Loucy (cell line): ENCODE measurements at regions not wholly inside any gene's neighbourhood (a gene's known extent, or its start where the extent isn't known, plus 50 kb on each side); places are given as distances from the start of the nearest gene placed in this dataset.

Experiments used
- EZH2phosphoT487 ChIP-seq: fragments of 200-600 bp; IDR thresholded peaks from 2 replicates; pipeline ENCODE4 v1.6.1; 2018; ENCODE audit warnings: antibody characterized with exemption, mild to moderate bottlenecking, moderate library complexity, borderline replicate concordance
- TF ChIP-seq, protein P1 (sequence below): fragments of 200-600 bp; sonication (generic); conservative IDR thresholded peaks from 2 replicates; pipeline ENCODE4 v1.5.1; 2014; ENCODE audit warnings: mild to moderate bottlenecking, antibody characterized with exemption, low read length

DNA sequence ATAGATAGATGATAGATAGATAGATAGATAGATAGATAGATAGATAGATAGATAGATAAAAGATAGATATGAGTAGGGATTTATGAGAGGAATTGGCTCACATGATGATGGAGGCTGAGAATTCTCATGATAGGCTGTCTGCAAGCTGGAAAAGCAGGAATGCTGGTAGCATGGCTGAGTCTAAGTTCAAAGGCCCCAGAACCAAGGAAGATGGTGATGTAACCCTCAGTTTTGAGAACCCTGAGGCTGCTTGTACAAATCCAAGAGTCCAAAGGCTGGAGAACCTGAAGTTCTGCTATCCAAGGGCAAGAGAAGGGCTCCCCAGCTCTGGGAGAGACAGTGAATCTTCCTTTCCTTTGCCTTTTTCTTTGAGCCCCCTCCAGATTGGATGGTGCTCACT lies 210.8 kb downstream of the RFPL4B start:
- TF ChIP-seq, protein P1, sequence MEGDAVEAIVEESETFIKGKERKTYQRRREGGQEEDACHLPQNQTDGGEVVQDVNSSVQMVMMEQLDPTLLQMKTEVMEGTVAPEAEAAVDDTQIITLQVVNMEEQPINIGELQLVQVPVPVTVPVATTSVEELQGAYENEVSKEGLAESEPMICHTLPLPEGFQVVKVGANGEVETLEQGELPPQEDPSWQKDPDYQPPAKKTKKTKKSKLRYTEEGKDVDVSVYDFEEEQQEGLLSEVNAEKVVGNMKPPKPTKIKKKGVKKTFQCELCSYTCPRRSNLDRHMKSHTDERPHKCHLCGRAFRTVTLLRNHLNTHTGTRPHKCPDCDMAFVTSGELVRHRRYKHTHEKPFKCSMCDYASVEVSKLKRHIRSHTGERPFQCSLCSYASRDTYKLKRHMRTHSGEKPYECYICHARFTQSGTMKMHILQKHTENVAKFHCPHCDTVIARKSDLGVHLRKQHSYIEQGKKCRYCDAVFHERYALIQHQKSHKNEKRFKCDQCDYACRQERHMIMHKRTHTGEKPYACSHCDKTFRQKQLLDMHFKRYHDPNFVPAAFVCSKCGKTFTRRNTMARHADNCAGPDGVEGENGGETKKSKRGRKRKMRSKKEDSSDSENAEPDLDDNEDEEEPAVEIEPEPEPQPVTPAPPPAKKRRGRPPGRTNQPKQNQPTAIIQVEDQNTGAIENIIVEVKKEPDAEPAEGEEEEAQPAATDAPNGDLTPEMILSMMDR = no peak
- no peak for TF ChIP-seq EZH2phosphoT487
